ENCODE measurements at regions not wholly inside any gene's neighbourhood (a gene's known extent, or its start where the extent isn't known, plus 50 kb on each side); places are given as distances from the start of the nearest gene placed in this dataset.

- TF ChIP-seq TAF1 (IDR thresholded peaks at IDR 0.05; ENCODE audit: borderline replicate concordance, low read depth, low read length) (no peak), POLR2AphosphoS5 (IDR thresholded peaks at IDR 0.05; ENCODE audit: low read depth, low read length) (no peak), POLR2A (IDR thresholded peaks at IDR 0.05; ENCODE audit: low read depth, low read length) (no peak)
- FAIRE-seq (no peak), DNase-seq (ENCODE audit: insufficient read length) (no peak)
Measured at GRCh38 chr6:127030111-127030510, 88.4 kb upstream of the RSPO3 start.

GRCh38 chr6:127030836-127031235 lies 87.6 kb upstream of the RSPO3 start:
- TF ChIP-seq POLR2AphosphoS5 (IDR thresholded peaks at IDR 0.05; ENCODE audit: low read depth, low read length) (no peak), POLR2A (IDR thresholded peaks at IDR 0.05; ENCODE audit: low read depth, low read length) (no peak), TAF1 (IDR thresholded peaks at IDR 0.05; ENCODE audit: borderline replicate concordance, low read depth, low read length) (no peak)
- FAIRE-seq (no peak), DNase-seq (ENCODE audit: insufficient read length) (no peak)

- TF ChIP-seq POLR2AphosphoS5 (IDR thresholded peaks at IDR 0.05; ENCODE audit: low read depth, low read length): no peak
- no peak for TF ChIP-seq TAF1 (IDR thresholded peaks at IDR 0.05; ENCODE audit: borderline replicate concordance, low read depth, low read length)
- no peak for TF ChIP-seq POLR2A (IDR thresholded peaks at IDR 0.05; ENCODE audit: low read depth, low read length)
- FAIRE-seq (no peak), DNase-seq (ENCODE audit: insufficient read length) (no peak)
Measured at GRCh38 chr6:127031511-127031910, 87.0 kb upstream of the RSPO3 start.

- TF ChIP-seq TAF1 (IDR thresholded peaks at IDR 0.05; ENCODE audit: borderline replicate concordance, low read depth, low read length) (no peak), POLR2A (IDR thresholded peaks at IDR 0.05; ENCODE audit: low read depth, low read length) (no peak), POLR2AphosphoS5 (IDR thresholded peaks at IDR 0.05; ENCODE audit: low read depth, low read length) (no peak)
- FAIRE-seq: no peak
- DNase-seq (ENCODE audit: insufficient read length): no peak
Measured at GRCh38 chr6:127032971-127033370, 85.5 kb upstream of the RSPO3 start.

- TF ChIP-seq TAF1 (IDR thresholded peaks at IDR 0.05; ENCODE audit: borderline replicate concordance, low read depth, low read length) (no peak), POLR2A (IDR thresholded peaks at IDR 0.05; ENCODE audit: low read depth, low read length) (no peak), POLR2AphosphoS5 (IDR thresholded peaks at IDR 0.05; ENCODE audit: low read depth, low read length) (no peak)
- no peak for DNase-seq (ENCODE audit: insufficient read length)
- FAIRE-seq: no peak
Measured at GRCh38 chr6:127051571-127052260, 66.8 kb upstream of the RSPO3 start.

- TF ChIP-seq TAF1 (IDR thresholded peaks at IDR 0.05; ENCODE audit: borderline replicate concordance, low read depth, low read length) (no peak), POLR2AphosphoS5 (IDR thresholded peaks at IDR 0.05; ENCODE audit: low read depth, low read length) (no peak), POLR2A (IDR thresholded peaks at IDR 0.05; ENCODE audit: low read depth, low read length) (no peak)
- FAIRE-seq (no peak), DNase-seq (ENCODE audit: insufficient read length) (no peak)
Measured at GRCh38 chr6:127053032-127053874, 65.2 kb upstream of the RSPO3 start.

GRCh38 chr6:127053875-127054235 lies 64.6 kb upstream of the RSPO3 start:
- no peak for FAIRE-seq
- no peak for DNase-seq (ENCODE audit: insufficient read length)
- TF ChIP-seq POLR2AphosphoS5 (IDR thresholded peaks at IDR 0.05; ENCODE audit: low read depth, low read length): no peak
- no peak for TF ChIP-seq TAF1 (IDR thresholded peaks at IDR 0.05; ENCODE audit: borderline replicate concordance, low read depth, low read length)
- TF ChIP-seq POLR2A (IDR thresholded peaks at IDR 0.05; ENCODE audit: low read depth, low read length): no peak

GRCh38 chr6:127058027-127058426 lies 60.4 kb upstream of the RSPO3 start:
- TF ChIP-seq TAF1 (IDR thresholded peaks at IDR 0.05; ENCODE audit: borderline replicate concordance, low read depth, low read length): no peak
- TF ChIP-seq POLR2A (IDR thresholded peaks at IDR 0.05; ENCODE audit: low read depth, low read length): no peak
- TF ChIP-seq POLR2AphosphoS5 (IDR thresholded peaks at IDR 0.05; ENCODE audit: low read depth, low read length): no peak
- no peak for DNase-seq (ENCODE audit: insufficient read length)
- no peak for FAIRE-seq

- TF ChIP-seq POLR2AphosphoS5 (IDR thresholded peaks at IDR 0.05; ENCODE audit: low read depth, low read length): no peak
- no peak for TF ChIP-seq POLR2A (IDR thresholded peaks at IDR 0.05; ENCODE audit: low read depth, low read length)
- no peak for TF ChIP-seq TAF1 (IDR thresholded peaks at IDR 0.05; ENCODE audit: borderline replicate concordance, low read depth, low read length)
- DNase-seq (ENCODE audit: insufficient read length) (no peak), FAIRE-seq (no peak)
Measured at GRCh38 chr6:127058936-127059335, 59.5 kb upstream of the RSPO3 start.
